ENCODE measurements at regions not wholly inside any gene's neighbourhood (a gene's known extent, or its start where the extent isn't known, plus 50 kb on each side); places are given as distances from the start of the nearest gene placed in this dataset.

DNA sequence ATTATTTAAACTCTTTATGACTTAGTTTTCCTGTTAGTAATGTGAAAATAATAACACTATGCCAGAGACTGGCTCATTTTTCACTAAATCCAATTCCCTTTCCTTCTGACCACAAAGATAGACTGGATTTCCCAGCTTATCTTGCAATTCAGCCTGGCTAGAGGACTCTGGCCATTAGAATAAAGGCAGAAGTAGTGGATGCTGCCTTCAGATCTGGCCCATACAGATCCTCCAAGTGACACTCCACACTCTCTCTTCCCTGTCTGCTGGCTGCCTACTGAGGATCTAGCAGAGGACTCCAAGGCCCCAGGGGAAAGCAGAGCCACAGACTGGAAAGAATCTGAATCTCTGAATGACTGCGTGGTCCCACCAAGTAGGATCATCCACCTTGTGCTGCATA lies 188.8 kb upstream of the LMNTD1 start:
- TF ChIP-seq EZH2 (IDR thresholded peaks at IDR 0.05; ENCODE audit: borderline replicate concordance, low read depth, low read length, severe bottlenecking): no peak
- TF ChIP-seq CTCF (IDR thresholded peaks at IDR 0.05; ENCODE audit: borderline replicate concordance, extremely low read depth, low read length, poor library complexity, severe bottlenecking): no peak

Measured in DND-41 (cell line).